HEK293 (cell line): ENCODE measurements at regions not wholly inside any gene's neighbourhood (a gene's known extent, or its start where the extent isn't known, plus 50 kb on each side); places are given as distances from the start of the nearest gene placed in this dataset.

Experiments
- CTCF ChIA-PET: fragments of 350-600 bp; formaldehyde crosslinking; extraction: SDS; loops from one replicate; lab custom pipeline; 2021; ENCODE audit warnings: antibody characterized with exemption; lab: Yijun Ruan, JAX
- POLR2A ChIA-PET: fragments of 300-600 bp; formaldehyde crosslinking; extraction: SDS; loops from one replicate; lab custom pipeline; 2020; ENCODE audit warnings: antibody characterized with exemption, inconsistent platforms; lab: Yijun Ruan, JAX
- H3K27ac ChIP-seq: fragments of 200-500 bp; sonication (Bioruptor generic); 2 replicates; pipeline ENCODE4 v1.5.1; 2014; ENCODE audit warnings: low read depth, low read length, control low read depth, inconsistent platforms; ENCODE audit errors: extremely low read depth
- H3K36me3 ChIP-seq, 2 experiments: fragments of 200-500 bp in 1 of 2; sonication (Bioruptor generic) in 1 of 2; 1 replicate in 1 of 2; 2 replicates in 1 of 2; pipeline ENCODE4 v1.5.1; 2014 to 2017; ENCODE audit warnings: inconsistent platforms in 2 of 2, low read length in 2 of 2; ENCODE audit not compliant: control insufficient read depth in 2 of 2, insufficient read depth in 1 of 2
- H3K4me1 ChIP-seq: fragments of 200-500 bp; sonication (Bioruptor generic); 2 replicates; pipeline ENCODE4 v1.5.1; 2014; ENCODE audit warnings: mild to moderate bottlenecking, low read length, inconsistent platforms; ENCODE audit not compliant: control insufficient read depth, insufficient read depth
- H3K4me3 ChIP-seq: 2 replicates; pipeline ENCODE4 v1.5.1; 2011; ENCODE audit warnings: low read depth, mild to moderate bottlenecking, control low read depth, low read length, moderate library complexity
- H3K9me3 ChIP-seq: fragments of 200-500 bp; sonication (Bioruptor generic); 2 replicates; pipeline ENCODE4 v1.5.1; 2014; ENCODE audit warnings: low read depth, low read length, inconsistent platforms; ENCODE audit not compliant: control insufficient read depth, insufficient read depth
- KLF17 ChIP-seq: fragments of 450-650 bp; formaldehyde crosslinking; IDR thresholded peaks from 2 replicates; pipeline ENCODE4 v1.5.1; 2016; ENCODE audit warnings: missing biosample characterization, missing genetic modification characterization
- OVOL3 ChIP-seq: fragments of 450-650 bp; formaldehyde crosslinking; IDR thresholded peaks from 2 replicates; pipeline ENCODE4 v1.5.1; 2016; ENCODE audit warnings: missing biosample characterization, missing genetic modification characterization
- REPIN1 ChIP-seq: fragments of 450-650 bp; formaldehyde crosslinking; IDR thresholded peaks from 2 replicates; pipeline ENCODE4 v1.5.1; 2017; ENCODE audit warnings: missing biosample characterization, missing genetic modification characterization, low read depth
- ZNF24 ChIP-seq: fragments of 450-650 bp; formaldehyde crosslinking; IDR thresholded peaks from 2 replicates; pipeline ENCODE4 v1.5.1; 2016; ENCODE audit warnings: missing biosample characterization, missing genetic modification characterization
- ZNF266 ChIP-seq: fragments of 450-650 bp; formaldehyde crosslinking; IDR thresholded peaks from 2 replicates; pipeline ENCODE4 v1.5.1; 2016; ENCODE audit warnings: missing biosample characterization, missing genetic modification characterization, low read depth
- ZNF274 ChIP-seq, 2 experiments: fragments of 200-500 bp in 1 of 2; fragments of 450-650 bp in 1 of 2; sonication (Bioruptor generic) in 1 of 2; formaldehyde crosslinking in 1 of 2; IDR thresholded peaks; 2 replicates each; pipeline versions ENCODE4 v1.5.1 to v1.6.1; 2014 to 2016; ENCODE audit warnings: borderline replicate concordance in 1 of 2, inconsistent platforms in 1 of 2, low read length in 1 of 2, missing biosample characterization in 1 of 2, missing genetic modification characterization in 1 of 2
- ZNF449 ChIP-seq: fragments of 450-650 bp; formaldehyde crosslinking; IDR thresholded peaks from 2 replicates; pipeline ENCODE4 v1.5.1; 2017; ENCODE audit warnings: missing biosample characterization, mild to moderate bottlenecking, missing genetic modification characterization, moderate library complexity
- ZNF488 ChIP-seq: fragments of 450-650 bp; formaldehyde crosslinking; IDR thresholded peaks from 2 replicates; pipeline ENCODE4 v1.5.1; 2016; ENCODE audit warnings: missing biosample characterization, missing genetic modification characterization
- ZNF501 ChIP-seq: fragments of 450-650 bp; formaldehyde crosslinking; IDR thresholded peaks from 2 replicates; pipeline ENCODE4 v1.5.1; 2016; ENCODE audit warnings: missing biosample characterization, missing genetic modification characterization
- ZNF544 ChIP-seq: fragments of 450-650 bp; formaldehyde crosslinking; IDR thresholded peaks from 2 replicates; pipeline ENCODE4 v1.5.0; 2017; ENCODE audit warnings: missing biosample characterization, missing genetic modification characterization
- ZNF571 ChIP-seq: fragments of 450-650 bp; formaldehyde crosslinking; IDR thresholded peaks from 2 replicates; pipeline ENCODE4 v1.5.0; 2017; ENCODE audit warnings: missing biosample characterization, missing genetic modification characterization
- ZNF610 ChIP-seq: fragments of 450-650 bp; formaldehyde crosslinking; IDR thresholded peaks from 2 replicates; pipeline ENCODE4 v1.5.1; 2016; ENCODE audit warnings: missing biosample characterization, missing genetic modification characterization, borderline replicate concordance
- ZNF621 ChIP-seq: fragments of 450-650 bp; formaldehyde crosslinking; IDR thresholded peaks from 2 replicates; pipeline ENCODE4 v1.5.1; 2017; ENCODE audit warnings: missing biosample characterization, missing genetic modification characterization
- ZNF626 ChIP-seq: fragments of 450-650 bp; sonication (Bioruptor Pico); formaldehyde crosslinking; IDR thresholded peaks from 2 replicates; pipeline ENCODE4 v1.5.1; 2018; ENCODE audit warnings: missing biosample characterization, missing genetic modification characterization, inconsistent platforms
- ZNF768 ChIP-seq: fragments of 450-650 bp; formaldehyde crosslinking; IDR thresholded peaks from 2 replicates; pipeline ENCODE4 v1.5.1; 2018; ENCODE audit warnings: missing biosample characterization, mild to moderate bottlenecking, missing genetic modification characterization
- TF ChIP-seq, protein P1 (sequence below): fragments of 450-650 bp; formaldehyde crosslinking; IDR thresholded peaks from 2 replicates; pipeline ENCODE4 v1.5.1; 2016; ENCODE audit warnings: missing biosample characterization, missing genetic modification characterization
- TF ChIP-seq, protein P2 (sequence below): fragments of 450-650 bp; formaldehyde crosslinking; IDR thresholded peaks from 2 replicates; pipeline ENCODE4 v1.5.1; 2016; ENCODE audit warnings: missing biosample characterization, missing genetic modification characterization, low read depth
- TF ChIP-seq, protein P3 (sequence below): fragments of 450-650 bp; formaldehyde crosslinking; IDR thresholded peaks from 2 replicates; pipeline ENCODE4 v1.5.1; 2016; ENCODE audit warnings: missing biosample characterization, missing genetic modification characterization

DNA sequence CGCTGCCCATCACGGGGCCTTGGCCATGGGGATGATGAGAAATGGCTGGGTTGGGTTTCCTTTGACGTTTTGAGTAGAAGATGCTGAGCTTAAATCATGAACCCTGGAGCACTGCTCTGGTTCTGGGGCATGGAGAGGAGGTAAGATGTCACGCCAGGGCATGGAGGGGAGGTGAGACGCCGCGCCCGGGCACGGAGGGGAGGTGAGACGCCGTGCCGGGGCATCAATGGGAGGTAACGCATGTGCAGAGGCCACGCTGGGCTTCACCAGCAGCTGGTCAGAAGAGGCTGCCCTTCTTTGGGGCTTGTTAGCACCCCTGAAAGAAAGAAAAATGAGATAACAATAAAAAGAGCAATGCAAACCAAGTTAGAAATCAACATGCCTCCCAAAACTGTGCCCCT is 322.5 kb upstream of the IRX4 start (continued):
- TF ChIP-seq, protein P1, sequence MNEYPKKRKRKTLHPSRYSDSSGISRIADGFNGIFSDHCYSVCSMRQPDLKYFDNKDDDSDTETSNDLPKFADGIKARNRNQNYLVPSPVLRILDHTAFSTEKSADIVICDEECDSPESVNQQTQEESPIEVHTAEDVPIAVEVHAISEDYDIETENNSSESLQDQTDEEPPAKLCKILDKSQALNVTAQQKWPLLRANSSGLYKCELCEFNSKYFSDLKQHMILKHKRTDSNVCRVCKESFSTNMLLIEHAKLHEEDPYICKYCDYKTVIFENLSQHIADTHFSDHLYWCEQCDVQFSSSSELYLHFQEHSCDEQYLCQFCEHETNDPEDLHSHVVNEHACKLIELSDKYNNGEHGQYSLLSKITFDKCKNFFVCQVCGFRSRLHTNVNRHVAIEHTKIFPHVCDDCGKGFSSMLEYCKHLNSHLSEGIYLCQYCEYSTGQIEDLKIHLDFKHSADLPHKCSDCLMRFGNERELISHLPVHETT (tag by site-specific recombination): no peak
- TF ChIP-seq ZNF449 (tag by site-specific recombination) (no peak), OVOL3 (tag by site-specific recombination) (no peak), ZNF621 (tag by site-specific recombination) (no peak), REPIN1 (tag by site-specific recombination) (no peak)
- TF ChIP-seq, all 188 proteins: peak for 0

GRCh38 chr5:2204366-2205184 is 321.9 kb upstream of the IRX4 start:
- POLR2A ChIA-PET: no interaction called here

More at GRCh38 chr5:2204366-2205184, 321.9 kb upstream of the IRX4 start:
- H3K27ac ChIP-seq: no peak overlapping the region
- H3K4me3 ChIP-seq: no peak overlapping the region
- H3K36me3 ChIP-seq: no peaks in the 10 kb centered on the region
- CTCF ChIA-PET: no interaction called here
- H3K4me1 ChIP-seq: no peaks in the 10 kb centered on the region
- no peaks in the 10 kb centered on the region for H3K9me3 ChIP-seq
- no peak for TF ChIP-seq ZNF274 (IDR thresholded peaks at IDR 0.05; ENCODE audit: low read length)
- TF ChIP-seq ZNF274 (tag by site-specific recombination; IDR thresholded peaks at IDR 0.05; ENCODE audit: borderline replicate concordance): no peak
- TF ChIP-seq ZNF488 (tag by site-specific recombination): no peak
- no peak for TF ChIP-seq ZNF544 (tag by site-specific recombination)
- TF ChIP-seq, protein P2, sequence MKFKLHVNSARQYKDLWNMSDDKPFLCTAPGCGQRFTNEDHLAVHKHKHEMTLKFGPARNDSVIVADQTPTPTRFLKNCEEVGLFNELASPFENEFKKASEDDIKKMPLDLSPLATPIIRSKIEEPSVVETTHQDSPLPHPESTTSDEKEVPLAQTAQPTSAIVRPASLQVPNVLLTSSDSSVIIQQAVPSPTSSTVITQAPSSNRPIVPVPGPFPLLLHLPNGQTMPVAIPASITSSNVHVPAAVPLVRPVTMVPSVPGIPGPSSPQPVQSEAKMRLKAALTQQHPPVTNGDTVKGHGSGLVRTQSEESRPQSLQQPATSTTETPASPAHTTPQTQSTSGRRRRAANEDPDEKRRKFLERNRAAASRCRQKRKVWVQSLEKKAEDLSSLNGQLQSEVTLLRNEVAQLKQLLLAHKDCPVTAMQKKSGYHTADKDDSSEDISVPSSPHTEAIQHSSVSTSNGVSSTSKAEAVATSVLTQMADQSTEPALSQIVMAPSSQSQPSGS (tag by site-specific recombination): no peak
- no peak for TF ChIP-seq ZNF610 (tag by site-specific recombination)
- TF ChIP-seq ZNF571 (tag by site-specific recombination): no peak
- no peak for TF ChIP-seq ZNF266 (tag by site-specific recombination)
- no peak for TF ChIP-seq ZNF768 (tag by site-specific recombination)
- no peak for TF ChIP-seq ZNF24 (tag by site-specific recombination)
- no peak for TF ChIP-seq KLF17 (tag by site-specific recombination)
- TF ChIP-seq, protein P3, sequence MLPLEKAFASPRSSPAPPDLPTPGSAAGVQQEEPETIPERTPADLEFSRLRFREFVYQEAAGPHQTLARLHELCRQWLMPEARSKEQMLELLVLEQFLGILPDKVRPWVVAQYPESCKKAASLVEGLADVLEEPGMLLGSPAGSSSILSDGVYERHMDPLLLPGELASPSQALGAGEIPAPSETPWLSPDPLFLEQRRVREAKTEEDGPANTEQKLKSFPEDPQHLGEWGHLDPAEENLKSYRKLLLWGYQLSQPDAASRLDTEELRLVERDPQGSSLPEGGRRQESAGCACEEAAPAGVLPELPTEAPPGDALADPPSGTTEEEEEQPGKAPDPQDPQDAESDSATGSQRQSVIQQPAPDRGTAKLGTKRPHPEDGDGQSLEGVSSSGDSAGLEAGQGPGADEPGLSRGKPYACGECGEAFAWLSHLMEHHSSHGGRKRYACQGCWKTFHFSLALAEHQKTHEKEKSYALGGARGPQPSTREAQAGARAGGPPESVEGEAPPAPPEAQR (tag by site-specific recombination): no peak
- TF ChIP-seq ZNF501 (tag by site-specific recombination): no peak
- no peak for TF ChIP-seq ZNF626
